C4-2B (cell line): ENCODE measurements at regions not wholly inside any gene's neighbourhood (a gene's known extent, or its start where the extent isn't known, plus 50 kb on each side); places are given as distances from the start of the nearest gene placed in this dataset.

Experiments
- H3K27ac ChIP-seq: fragments of 450-650 bp; 2 replicates; pipeline ENCODE4 v1.5.1; 2017
- ZFX ChIP-seq: fragments of 450-650 bp; IDR thresholded peaks from 2 replicates; pipeline ENCODE4 v1.6.1; 2017
- TF ChIP-seq, protein P1 (sequence below): fragments of 450-650 bp; conservative IDR thresholded peaks from 2 replicates; pipeline ENCODE4 v1.5.1; 2017; ENCODE audit warnings: mild to moderate bottlenecking

DNA sequence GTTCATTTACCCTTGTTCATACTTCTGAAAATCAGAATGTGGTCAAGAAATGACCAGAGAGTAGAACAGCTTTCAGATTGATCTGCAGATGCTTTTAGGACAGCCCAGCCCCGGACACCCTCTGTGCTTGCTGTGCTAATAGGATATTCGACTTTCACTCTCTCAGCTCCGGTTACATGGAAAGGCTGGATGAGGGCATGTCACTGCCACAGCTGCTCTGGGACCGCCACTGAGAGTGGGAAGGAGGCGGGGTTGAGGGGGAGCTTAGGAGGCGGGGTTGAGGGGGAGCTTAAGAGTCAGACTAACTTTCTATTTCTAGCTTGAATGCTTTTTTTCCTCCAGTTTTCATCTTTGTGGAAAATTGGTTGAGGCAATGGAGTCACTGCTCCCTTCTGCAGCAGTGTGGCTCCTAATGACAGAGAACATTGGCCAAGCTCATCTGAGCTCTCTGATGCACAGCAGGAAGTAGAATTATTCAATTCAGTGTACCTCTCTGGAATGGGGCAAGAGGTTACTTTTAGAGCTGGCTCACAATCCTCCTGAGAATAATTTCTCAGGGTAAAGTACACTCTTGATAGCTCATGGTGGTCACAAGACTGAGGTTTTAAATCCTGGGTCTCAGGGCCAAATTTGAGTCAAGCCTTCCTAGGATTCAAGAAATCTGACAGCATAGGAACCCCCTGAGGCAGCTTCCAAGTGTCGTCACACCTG lies 74.6 kb upstream of the NPAS1 start:
- TF ChIP-seq, protein P1, sequence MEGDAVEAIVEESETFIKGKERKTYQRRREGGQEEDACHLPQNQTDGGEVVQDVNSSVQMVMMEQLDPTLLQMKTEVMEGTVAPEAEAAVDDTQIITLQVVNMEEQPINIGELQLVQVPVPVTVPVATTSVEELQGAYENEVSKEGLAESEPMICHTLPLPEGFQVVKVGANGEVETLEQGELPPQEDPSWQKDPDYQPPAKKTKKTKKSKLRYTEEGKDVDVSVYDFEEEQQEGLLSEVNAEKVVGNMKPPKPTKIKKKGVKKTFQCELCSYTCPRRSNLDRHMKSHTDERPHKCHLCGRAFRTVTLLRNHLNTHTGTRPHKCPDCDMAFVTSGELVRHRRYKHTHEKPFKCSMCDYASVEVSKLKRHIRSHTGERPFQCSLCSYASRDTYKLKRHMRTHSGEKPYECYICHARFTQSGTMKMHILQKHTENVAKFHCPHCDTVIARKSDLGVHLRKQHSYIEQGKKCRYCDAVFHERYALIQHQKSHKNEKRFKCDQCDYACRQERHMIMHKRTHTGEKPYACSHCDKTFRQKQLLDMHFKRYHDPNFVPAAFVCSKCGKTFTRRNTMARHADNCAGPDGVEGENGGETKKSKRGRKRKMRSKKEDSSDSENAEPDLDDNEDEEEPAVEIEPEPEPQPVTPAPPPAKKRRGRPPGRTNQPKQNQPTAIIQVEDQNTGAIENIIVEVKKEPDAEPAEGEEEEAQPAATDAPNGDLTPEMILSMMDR, result no peak
- no peak for TF ChIP-seq ZFX
- H3K27ac ChIP-seq, result no peak overlapping the region

DNA sequence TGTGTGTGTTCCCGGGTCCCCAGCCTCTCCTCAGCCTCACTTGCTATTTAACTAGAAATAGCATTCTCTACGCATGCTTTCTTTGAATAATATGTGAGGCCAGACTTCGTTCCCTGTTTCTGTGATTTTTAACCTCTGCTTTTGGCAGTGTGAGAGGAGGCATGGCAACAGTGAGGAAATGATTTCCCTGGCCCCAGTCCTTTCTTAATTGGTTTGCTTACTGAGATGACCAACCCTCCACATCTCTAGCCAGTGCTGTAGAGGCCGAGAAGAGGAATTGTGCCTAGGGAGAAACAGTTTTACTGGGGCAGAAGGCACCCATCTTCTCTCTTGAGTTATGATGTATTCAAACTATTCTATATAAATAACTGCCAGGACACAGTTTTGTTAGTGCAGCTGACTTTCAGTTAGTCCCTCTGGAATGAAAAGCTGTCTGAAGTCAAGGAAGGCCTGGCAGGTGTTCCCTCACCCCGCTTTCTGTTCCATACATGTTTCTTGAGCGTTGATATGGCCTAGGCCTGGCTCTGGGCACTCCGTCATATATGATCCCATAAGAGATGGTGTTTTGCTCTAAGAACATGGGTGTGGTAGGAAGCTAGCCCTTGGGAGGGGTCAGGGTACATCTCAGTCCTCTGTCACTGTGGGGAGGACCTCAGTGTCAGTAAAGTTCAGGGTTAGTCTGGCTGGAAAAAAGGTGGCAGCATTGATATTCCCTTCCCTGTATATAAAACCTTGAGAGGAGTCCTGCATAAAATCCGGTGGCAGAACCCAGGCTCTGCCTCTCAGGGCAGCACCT lies 73.7 kb upstream of the NPAS1 start:
- TF ChIP-seq, protein P1, result no peak
- TF ChIP-seq ZFX, result no peak
- no peak overlapping the region for H3K27ac ChIP-seq

DNA sequence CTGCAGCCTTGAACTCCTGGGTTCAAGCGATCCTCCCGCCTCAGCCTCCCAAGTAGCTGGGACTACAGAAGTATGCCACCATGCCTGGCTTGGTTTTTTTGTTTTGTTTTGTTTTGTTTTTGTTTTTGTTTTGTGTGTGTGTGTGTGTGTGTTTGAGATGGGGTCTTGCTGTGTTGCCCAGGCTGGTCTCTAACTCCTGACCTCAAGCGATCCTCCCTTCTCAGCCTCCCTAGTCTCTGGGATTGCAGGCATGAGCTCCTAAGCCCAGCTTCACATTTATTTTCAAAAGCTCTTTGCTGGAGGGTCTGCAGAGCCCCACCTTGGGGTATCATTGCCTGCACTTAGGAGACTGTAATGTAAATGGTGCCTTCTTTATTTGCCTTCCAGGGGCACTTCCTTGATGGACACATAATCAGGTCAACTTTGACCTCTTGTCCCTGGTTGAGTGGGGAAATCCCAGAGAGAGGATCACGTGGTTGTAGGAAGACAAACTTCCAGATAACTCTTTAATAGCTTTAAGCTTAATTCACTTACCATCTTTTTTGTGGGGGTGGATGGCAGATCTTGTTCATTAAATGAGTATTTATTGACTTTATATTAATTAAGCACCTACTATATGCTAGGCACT lies 72.9 kb upstream of the NPAS1 start:
- no peak overlapping the region for H3K27ac ChIP-seq
- TF ChIP-seq, protein P1, result no peak
- TF ChIP-seq ZFX, result no peak

DNA sequence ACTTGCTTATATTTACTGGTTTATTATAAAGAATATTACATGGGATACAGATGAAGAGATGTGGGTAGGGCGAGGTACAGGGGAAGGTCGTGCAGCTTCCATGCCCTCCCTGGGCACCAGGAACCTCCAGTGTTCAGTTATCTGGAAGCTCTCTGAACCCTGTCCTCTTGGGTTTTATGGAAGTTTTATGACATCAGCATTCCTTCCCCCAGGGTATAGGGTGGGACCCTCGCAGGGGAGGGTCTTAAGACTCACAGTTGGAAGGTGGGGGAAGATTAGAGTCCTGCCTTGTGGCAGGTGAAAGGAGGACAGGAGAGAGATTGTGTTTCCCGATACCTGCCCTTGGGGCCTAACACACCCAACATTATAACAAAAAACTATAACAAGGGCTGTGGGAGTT lies 71.8 kb upstream of the NPAS1 start:
- TF ChIP-seq ZFX, result no peak
- TF ChIP-seq, protein P1, result no peak
- no peak overlapping the region for H3K27ac ChIP-seq

DNA sequence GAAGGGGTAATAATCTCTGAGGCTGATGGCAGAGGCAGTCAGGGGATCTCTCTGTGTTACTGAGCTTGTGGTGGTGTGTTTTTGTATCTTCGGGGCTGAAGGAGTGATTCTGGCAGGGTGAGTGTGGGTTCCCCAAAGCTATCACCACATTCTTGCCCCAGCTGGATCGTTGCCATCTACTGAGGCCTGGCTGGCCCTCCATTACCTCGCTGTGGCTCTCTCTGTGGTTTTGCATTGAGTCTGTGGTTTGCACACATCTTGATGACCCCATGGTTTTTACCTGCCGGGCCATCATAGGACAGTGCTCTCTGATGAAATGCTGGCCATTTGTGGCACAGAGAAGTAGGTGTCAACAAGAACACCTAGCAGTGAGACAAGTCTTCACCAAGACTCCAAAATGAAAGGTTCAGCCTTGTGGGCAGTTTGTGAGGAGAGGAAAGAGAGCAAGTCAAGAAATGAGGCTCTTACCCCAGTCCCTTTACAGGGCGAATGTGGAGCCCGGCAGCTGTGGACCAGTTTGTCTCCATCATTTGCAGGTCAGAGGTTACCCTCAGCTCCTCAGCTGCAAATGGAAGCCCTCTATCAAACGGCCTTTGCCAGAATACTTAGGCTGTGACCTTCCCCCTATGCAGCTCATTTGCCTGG lies 69.0 kb upstream of the NPAS1 start:
- TF ChIP-seq, protein P1, result no peak
- TF ChIP-seq ZFX, result no peak
- peak overlapping the region; percentile 21; the same call in 1 of the 2 replicates for H3K27ac ChIP-seq

DNA sequence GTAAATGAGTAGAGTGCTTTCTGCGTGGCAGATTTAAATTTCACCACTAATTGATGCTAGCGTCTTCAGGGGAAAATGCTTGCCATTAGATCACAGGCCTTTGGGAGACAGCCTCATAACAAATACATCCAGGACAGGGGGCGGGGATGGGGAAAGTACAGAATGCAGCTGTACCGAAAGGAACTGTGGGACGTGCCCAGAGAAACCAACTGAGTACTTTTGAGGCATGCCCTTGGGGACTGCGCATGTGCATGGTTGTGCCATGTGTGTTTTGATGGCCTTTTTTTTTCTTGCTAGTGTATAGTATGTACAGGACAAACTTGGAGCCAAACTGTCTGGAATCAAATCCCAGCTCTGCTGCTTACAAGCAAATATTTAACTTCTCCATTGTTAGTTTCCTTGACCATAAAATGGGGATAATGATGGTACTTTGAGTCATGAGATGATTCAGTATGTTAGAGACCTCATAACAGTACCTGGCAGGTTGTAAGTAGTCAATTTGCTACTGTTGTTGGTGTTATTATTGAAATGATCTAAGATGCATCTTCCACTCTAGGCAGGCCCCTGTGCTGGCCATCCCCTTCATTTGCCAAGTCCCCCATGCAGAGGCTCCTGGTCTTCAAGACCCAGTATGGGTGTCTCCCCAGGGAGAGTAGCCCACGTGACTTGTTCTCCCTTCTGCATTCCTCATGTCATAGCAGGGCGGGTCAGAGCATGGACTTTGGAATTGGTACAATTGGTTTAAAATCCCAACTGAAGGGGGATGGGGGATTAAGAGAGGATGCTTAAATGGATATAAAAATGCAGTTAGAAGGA lies 68.3 kb upstream of the NPAS1 start:
- peak overlapping the region; percentile 21; the same call in 1 of the 2 replicates for H3K27ac ChIP-seq
- no peak for TF ChIP-seq ZFX
- TF ChIP-seq, protein P1, result no peak
